ENCODE measurements at regions not wholly inside any gene's neighbourhood (a gene's known extent, or its start where the extent isn't known, plus 50 kb on each side); places are given as distances from the start of the nearest gene placed in this dataset.

DNA sequence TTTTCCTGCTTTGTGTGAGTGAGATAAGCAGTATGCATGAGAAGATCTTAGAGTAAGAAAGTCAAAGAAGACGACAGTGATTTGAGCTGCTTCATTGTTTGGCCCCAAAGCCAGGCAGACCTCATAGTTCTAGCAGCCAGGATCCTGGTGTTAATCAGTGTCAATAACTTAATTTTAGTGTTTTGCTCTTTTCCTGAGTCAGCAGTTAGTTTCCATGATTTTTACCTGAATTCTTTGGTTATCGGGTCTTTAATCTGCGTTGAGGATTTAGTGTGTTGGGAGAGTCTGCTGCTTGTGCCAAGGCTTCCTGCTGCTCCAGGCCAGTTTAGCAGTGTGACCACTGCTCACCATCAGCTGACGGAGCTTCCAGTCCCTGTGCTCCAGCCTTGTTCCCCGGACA is 241.6 kb upstream of the SOX5 start:
- TF ChIP-seq, protein P1, sequence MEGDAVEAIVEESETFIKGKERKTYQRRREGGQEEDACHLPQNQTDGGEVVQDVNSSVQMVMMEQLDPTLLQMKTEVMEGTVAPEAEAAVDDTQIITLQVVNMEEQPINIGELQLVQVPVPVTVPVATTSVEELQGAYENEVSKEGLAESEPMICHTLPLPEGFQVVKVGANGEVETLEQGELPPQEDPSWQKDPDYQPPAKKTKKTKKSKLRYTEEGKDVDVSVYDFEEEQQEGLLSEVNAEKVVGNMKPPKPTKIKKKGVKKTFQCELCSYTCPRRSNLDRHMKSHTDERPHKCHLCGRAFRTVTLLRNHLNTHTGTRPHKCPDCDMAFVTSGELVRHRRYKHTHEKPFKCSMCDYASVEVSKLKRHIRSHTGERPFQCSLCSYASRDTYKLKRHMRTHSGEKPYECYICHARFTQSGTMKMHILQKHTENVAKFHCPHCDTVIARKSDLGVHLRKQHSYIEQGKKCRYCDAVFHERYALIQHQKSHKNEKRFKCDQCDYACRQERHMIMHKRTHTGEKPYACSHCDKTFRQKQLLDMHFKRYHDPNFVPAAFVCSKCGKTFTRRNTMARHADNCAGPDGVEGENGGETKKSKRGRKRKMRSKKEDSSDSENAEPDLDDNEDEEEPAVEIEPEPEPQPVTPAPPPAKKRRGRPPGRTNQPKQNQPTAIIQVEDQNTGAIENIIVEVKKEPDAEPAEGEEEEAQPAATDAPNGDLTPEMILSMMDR (IDR thresholded peaks at IDR 0.05; ENCODE audit: low read depth, low read length), result no peak
- TF ChIP-seq EZH2phosphoT487 (IDR thresholded peaks at IDR 0.05; ENCODE audit: low read depth), result no peak

Measured in OCI-LY3 (cell line).